ENCODE measurements at regions not wholly inside any gene's neighbourhood (a gene's known extent, or its start where the extent isn't known, plus 50 kb on each side); places are given as distances from the start of the nearest gene placed in this dataset.

DNA sequence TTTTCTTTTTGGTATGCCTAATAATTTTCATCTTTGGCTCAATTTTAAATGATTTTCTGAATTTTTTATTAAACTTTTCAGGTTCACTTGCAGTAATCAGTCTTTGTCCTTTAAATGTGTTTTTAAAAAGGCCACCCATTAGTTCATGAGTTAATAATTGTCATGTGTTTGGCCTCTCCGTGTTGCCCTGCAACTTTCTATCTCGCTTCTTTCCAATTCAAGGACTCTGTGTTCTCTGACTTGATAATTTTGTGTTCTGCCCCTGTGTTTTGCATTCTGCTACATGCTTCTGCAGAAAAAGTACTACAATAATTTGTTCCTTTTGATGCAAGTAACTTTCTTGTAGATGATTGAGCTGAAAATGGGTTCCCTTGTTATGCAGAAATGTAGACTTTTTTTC, 921.4 kb upstream of the LRATD1 start:
- CTCF ChIA-PET: no interaction called here
- dilution Hi-C loops (cut with MboI; ENCODE audit: extremely low pct_ligation_motif_present, low sequenced_read_pairs): no loop called here

More for the DNA sequence above, 921.4 kb upstream of the LRATD1 start:
- no peak overlapping the region for H3K4me2 ChIP-seq (ENCODE audit: insufficient read depth, low read length)
- H3K9me3 ChIP-seq (replicated peaks; ENCODE audit: control insufficient read depth, insufficient read depth, low read length): peaks cover 8% of the 10 kb centered on the region
- H3K79me2 ChIP-seq (ENCODE audit: control insufficient read depth, insufficient read depth, low read length): no peaks in the 10 kb centered on the region
- DNase-seq (ENCODE audit: low read depth, low spot score): no peak
- no peaks in the 10 kb centered on the region for H4K20me1 ChIP-seq (replicated peaks; ENCODE audit: control insufficient read depth, extremely low read depth, insufficient read depth, low read length)
- no peaks in the 10 kb centered on the region for H3K27me3 ChIP-seq (ENCODE audit: control insufficient read depth in 2 of 2, insufficient read depth in 2 of 2, low read length in 2 of 2)
- no peak overlapping the region for H2AFZ ChIP-seq (ENCODE audit: low read depth, low read length)
- no peaks in the 10 kb centered on the region for H3K36me3 ChIP-seq (ENCODE audit: control insufficient read depth in 2 of 2, extremely low read depth in 1 of 2, insufficient read depth in 2 of 2, low read length in 2 of 2)
- H3K27ac ChIP-seq (ENCODE audit: insufficient read depth, low read depth, low read length): no peak overlapping the region
- intact Hi-C loops (cut with micrococcal nuclease): no loop called here
- POLR2A ChIA-PET: no interaction called here
- no TSS peak for BruUV-seq (replicated peaks)
- no peak for FAIRE-seq
- no peak overlapping the region for H3K4me3 ChIP-seq (replicated peaks in 1 of 3; ENCODE audit: insufficient read depth in 1 of 3, low read depth in 1 of 3, low read length in 3 of 3)
- TF ChIP-seq EZH2 (IDR thresholded peaks at IDR 0.05; ENCODE audit: borderline replicate concordance, low read depth, low read length, severe bottlenecking) (no peak), CTCF (IDR thresholded peaks at IDR 0.05; ENCODE audit: extremely low read depth in 1 of 2, insufficient read depth in 1 of 2, low read depth in 1 of 2, low read length in 2 of 2) (no peak), JUN (IDR thresholded peaks at IDR 0.05; ENCODE audit: borderline replicate concordance, insufficient read depth, insufficient read length, low read depth) (no peak), FOS (IDR thresholded peaks at IDR 0.05; ENCODE audit: borderline replicate concordance, insufficient read depth, low read length) (no peak)
- TF ChIP-seq, protein P1, sequence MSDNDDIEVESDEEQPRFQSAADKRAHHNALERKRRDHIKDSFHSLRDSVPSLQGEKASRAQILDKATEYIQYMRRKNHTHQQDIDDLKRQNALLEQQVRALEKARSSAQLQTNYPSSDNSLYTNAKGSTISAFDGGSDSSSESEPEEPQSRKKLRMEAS (IDR thresholded peaks at IDR 0.05; ENCODE audit: insufficient read depth, insufficient read length): no peak
- H3K9ac ChIP-seq (replicated peaks; ENCODE audit: extremely low read depth, insufficient read depth, low read length): no peak overlapping the region
- H3K9me1 ChIP-seq (replicated peaks; ENCODE audit: control insufficient read depth, extremely low read depth, insufficient read depth, low read length): no peaks in the 10 kb centered on the region
- H3K4me1 ChIP-seq (ENCODE audit: control insufficient read depth, extremely low read depth, insufficient read depth, low read length): no peaks in the 10 kb centered on the region

All from endothelial cell of umbilical vein (primary cell).